Prostate gland (tissue), 2 donors: ENCODE measurements at regions not wholly inside any gene's neighbourhood (a gene's known extent, or its start where the extent isn't known, plus 50 kb on each side); places are given as distances from the start of the nearest gene placed in this dataset.

Experiments
- POLR2A ChIP-seq: fragments of 450-650 bp; IDR thresholded peaks from one replicate; pipeline ENCODE4 v1.6.1; 2016; ENCODE audit warnings: antibody characterized with exemption, mild to moderate bottlenecking
- TF ChIP-seq, protein P1 (sequence below), 4 experiments: fragments of 200-600 bp in 2 of 4; fragments of 450-650 bp in 2 of 4; sonication (generic) in 2 of 4; IDR thresholded peaks; 1 replicate in 3 of 4; 2 replicates in 1 of 4; pipeline ENCODE4 v1.5.1; 2016 to 2019; ENCODE audit warnings: antibody characterized with exemption in 4 of 4, mild to moderate bottlenecking in 2 of 4, moderate library complexity in 2 of 4

DNA sequence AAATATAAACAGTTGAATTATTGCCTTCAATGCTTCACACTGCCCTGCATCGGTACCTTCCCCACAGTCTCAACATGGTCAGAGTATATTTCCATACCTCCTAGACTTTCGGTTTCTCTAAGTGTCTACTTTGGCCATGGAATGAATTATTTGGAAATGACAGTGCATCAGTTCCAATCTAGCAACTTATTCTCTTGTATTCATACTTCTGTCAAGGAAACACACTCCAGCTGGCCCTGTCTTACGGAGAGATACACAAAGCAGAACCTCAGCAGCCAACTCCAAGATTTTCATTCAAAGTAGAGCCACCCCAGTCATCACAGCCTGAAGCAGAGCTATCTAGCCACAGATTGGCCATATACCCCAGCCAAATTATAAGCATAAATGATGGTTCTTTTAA lies 518.4 kb upstream of the UBE2E2 start:
- no peak for TF ChIP-seq POLR2A
- TF ChIP-seq, protein P1, sequence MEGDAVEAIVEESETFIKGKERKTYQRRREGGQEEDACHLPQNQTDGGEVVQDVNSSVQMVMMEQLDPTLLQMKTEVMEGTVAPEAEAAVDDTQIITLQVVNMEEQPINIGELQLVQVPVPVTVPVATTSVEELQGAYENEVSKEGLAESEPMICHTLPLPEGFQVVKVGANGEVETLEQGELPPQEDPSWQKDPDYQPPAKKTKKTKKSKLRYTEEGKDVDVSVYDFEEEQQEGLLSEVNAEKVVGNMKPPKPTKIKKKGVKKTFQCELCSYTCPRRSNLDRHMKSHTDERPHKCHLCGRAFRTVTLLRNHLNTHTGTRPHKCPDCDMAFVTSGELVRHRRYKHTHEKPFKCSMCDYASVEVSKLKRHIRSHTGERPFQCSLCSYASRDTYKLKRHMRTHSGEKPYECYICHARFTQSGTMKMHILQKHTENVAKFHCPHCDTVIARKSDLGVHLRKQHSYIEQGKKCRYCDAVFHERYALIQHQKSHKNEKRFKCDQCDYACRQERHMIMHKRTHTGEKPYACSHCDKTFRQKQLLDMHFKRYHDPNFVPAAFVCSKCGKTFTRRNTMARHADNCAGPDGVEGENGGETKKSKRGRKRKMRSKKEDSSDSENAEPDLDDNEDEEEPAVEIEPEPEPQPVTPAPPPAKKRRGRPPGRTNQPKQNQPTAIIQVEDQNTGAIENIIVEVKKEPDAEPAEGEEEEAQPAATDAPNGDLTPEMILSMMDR (IDR thresholded peaks at IDR 0.05), result no peak
